ENCODE measurements at regions not wholly inside any gene's neighbourhood (a gene's known extent, or its start where the extent isn't known, plus 50 kb on each side); places are given as distances from the start of the nearest gene placed in this dataset.
A peak's percentile ranks its signal among the peaks of the same experiment; 100 is the strongest.

- TF ChIP-seq CTCF (conservative IDR thresholded peaks at IDR 0.05; ENCODE audit: low read depth, low read length) = no peak
- DNase-seq (ENCODE audit: low read depth) = no peak
- no peak overlapping the region for H3K4me3 ChIP-seq (ENCODE audit: low read depth, low read length)
These were observed 682.4 kb downstream of the LTN1 start for GRCh38 chr21:28310171-28310685.

DNA sequence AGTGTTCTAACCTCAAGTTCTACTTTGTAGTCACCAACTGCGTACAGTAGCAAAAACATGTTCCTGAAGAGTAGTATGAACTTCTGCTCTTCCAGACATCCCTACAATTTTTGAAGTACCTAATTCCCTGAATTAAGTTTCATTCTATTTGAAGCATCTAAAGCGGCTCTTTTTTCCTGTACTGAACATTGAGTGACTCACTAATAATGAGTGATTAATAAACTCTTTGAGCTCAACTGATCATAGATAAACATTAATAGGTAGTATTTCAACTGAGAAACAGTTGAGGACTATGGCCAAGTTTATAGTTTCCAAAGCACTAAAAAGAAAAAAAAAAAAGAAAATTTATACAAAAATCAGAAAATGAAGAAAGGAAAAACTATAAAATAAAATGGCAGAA is 683.1 kb downstream of the LTN1 start:
- TF ChIP-seq CTCF (conservative IDR thresholded peaks at IDR 0.05; ENCODE audit: low read depth, low read length) = no peak
- H3K4me3 ChIP-seq (ENCODE audit: low read depth, low read length) = no peak overlapping the region
- DNase-seq (ENCODE audit: low read depth) = no peak

GRCh38 chr21:28308516-28308915 is 684.2 kb downstream of the LTN1 start:
- H3K4me3 ChIP-seq (ENCODE audit: low read depth, low read length) = no peak overlapping the region
- no peak for DNase-seq (ENCODE audit: low read depth)
- no peak for TF ChIP-seq CTCF (conservative IDR thresholded peaks at IDR 0.05; ENCODE audit: low read depth, low read length)

DNA sequence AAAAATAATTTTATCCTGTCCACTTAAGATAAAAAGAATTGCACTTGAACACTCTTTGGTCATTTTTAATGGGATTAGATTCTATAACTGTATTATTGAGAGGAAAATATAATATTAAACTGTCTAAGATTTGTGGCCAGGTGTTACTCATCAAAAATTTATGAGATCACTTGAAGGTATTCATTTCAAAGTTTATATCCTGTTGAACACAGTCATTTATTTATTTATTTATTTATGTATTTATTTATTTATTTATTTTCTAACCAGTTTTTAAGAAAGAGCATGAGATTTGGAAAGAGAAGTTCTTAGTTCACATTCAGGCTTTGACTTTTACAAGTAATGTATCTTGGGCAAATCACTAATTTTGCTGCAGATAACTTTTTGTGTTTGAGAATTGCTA is 692.7 kb downstream of the LTN1 start:
- TF ChIP-seq CTCF (conservative IDR thresholded peaks at IDR 0.05; ENCODE audit: low read depth, low read length) = no peak
- DNase-seq (ENCODE audit: low read depth) = no peak
- H3K4me3 ChIP-seq (ENCODE audit: low read depth, low read length) = no peak overlapping the region

DNA sequence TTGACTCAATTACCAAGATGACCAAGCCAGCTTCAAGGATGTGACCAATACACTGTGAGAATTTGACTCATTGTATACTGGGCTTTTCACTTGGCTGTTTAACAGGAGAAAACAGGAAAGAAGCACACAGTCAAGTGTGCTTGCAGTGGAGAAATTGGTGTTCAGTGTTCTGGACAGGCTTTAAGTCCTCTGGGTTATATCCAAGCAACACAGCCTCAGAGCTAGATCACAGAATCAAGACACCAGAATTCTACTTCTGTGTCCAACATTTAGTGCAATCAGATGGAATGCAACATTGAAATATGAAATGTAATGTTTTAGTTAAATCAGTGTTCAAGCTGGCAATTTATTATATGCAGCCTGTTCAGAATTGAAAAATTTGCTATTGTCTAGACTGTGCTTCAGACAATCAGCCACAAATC is 694.4 kb downstream of the LTN1 start:
- H3K4me3 ChIP-seq (ENCODE audit: low read depth, low read length) = no peak overlapping the region
- peak; percentile 13 for DNase-seq (ENCODE audit: low read depth)
- TF ChIP-seq CTCF (conservative IDR thresholded peaks at IDR 0.05; ENCODE audit: low read depth, low read length) = no peak

DNA sequence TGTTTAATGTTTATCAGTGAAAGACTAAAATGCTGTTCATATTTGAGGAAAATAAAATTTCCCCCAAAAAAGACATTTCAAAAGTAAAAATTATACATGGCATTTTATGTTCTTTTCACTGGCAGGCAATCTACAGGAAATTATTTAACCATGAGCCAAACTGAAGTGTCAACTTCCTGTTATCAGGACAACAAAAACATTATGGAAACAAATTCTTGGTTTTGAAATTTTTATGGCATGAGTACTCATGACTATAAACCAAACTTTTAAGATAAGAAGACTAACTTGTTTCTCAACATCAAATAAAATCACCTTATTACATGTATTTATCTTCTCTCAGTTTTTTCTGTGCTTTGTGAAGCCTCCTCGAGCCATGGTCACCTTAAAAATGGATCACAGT is 698.6 kb downstream of the LTN1 start:
- TF ChIP-seq CTCF (conservative IDR thresholded peaks at IDR 0.05; ENCODE audit: low read depth, low read length) = no peak
- H3K4me3 ChIP-seq (ENCODE audit: low read depth, low read length) = no peak overlapping the region
- DNase-seq (ENCODE audit: low read depth) = peak; percentile 67

DNA sequence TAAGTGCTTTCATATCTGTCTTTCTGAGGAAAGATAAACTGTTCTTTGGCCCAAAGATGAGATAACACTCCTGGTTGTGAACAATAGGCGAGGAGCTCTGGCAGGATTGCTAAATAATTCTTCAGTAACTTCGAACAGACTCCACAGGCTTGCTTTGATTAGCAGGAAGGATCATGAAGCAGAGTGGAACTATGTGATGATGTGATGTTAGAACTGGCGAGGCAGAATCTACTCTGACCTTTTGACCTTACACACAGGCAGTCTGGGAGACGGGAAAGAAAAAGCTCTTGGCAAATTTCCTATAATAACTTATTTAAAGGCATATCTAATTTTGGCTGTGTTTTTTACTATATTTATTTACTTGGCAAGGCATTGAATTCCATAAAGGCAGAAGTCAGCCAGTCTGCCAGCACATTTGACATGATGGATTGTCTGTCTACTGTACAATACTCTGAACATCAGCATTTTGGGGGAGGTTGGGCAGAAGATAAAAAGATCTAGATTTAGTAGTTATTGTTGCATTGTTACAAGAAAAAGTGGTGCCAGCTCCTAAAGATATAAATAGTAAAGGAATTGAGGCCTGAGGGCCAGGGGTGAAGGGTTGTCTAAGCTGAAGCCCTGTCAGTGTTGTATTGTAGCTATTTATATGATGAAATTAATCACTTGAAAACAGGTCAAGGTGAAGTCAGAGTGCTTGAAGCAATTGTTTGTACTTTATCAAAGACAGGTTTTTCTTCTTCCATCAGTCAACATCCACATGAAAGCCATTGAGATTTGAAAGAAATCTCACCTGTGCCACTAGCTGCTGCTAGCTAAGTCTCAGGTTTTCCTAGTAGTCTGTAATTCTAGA is 708.8 kb downstream of the LTN1 start:
- TF ChIP-seq CTCF (conservative IDR thresholded peaks at IDR 0.05; ENCODE audit: low read depth, low read length) = no peak
- H3K4me3 ChIP-seq (ENCODE audit: low read depth, low read length) = no peak overlapping the region
- DNase-seq (ENCODE audit: low read depth) = peak; percentile 96

All from choroid plexus epithelial cell (primary cell).